GM18517 (cell line): ENCODE measurements at regions not wholly inside any gene's neighbourhood (a gene's known extent, or its start where the extent isn't known, plus 50 kb on each side); places are given as distances from the start of the nearest gene placed in this dataset.
"Not testable (repeated sequence)": the region's sequence is repeated elsewhere in the genome, so short reads cannot be mapped to it uniquely, and the experiment has no call there.

Source experiments
- ATAC-seq: cut with Tn5 transposase; IDR thresholded peaks from one replicate; pipeline ENCODE4 v1.9.1; 2021; ENCODE audit warnings: mild to moderate bottlenecking, moderate library complexity; ENCODE audit not compliant: unreplicated experiment

DNA sequence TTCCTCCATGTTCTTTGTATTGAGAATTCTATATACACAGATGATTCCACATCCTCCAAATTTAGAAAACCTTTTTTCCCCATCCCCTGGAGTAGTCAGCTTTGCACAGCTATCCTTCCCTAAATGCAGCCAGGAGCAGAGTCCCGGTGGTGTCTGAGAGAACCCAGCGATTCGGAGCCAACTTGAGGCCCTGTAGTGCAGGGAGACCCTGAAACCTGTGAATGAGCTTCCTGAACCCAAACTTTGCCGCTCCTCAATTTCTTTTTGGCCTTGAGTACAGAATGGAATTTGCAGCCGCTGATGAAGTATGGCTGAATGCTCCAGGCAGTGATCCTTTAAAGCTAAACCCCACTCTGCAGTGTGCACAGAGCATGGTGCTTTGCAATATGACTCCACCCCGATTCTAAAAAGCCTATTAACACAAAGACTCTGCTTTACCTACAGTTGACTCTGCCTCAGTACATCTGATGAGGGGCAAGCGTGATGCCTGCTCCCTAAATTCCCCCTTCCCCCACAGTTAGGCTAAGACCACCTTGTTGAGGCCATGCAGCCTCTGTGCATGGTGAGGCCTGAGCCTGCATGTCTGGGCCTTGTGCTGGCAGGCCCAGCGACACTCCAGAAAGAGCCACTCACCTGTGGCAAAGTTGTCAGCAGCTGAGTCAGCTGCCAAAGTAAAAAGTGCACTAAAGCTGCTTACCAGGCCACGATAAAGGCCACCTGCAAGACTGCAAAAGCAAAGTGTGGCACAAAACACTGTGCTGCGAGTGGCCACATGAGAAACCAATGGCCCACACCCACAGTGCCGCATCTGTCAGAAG lies 82.1 kb downstream of the PLEKHG1 start:
- no peak for ATAC-seq

DNA sequence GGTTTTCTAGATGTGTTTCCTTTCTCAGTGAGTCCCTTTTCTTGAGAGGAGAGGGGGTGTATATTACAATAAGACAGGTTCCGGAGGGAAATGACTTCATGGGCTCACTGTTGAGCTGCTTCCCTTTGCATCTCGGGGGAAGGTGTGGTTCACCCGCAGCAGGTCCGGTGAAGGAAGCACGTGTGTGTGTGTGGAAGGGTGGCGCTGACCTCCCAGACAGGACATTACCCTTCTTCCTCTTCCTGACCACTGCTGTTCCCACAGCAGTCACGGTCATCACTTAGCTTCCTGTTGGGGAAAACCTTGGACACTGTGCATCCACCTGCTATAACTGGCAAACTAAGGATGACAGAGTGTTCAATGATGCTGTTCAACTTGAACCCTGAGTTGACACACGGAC lies 83.6 kb downstream of the PLEKHG1 start:
- no peak for ATAC-seq

DNA sequence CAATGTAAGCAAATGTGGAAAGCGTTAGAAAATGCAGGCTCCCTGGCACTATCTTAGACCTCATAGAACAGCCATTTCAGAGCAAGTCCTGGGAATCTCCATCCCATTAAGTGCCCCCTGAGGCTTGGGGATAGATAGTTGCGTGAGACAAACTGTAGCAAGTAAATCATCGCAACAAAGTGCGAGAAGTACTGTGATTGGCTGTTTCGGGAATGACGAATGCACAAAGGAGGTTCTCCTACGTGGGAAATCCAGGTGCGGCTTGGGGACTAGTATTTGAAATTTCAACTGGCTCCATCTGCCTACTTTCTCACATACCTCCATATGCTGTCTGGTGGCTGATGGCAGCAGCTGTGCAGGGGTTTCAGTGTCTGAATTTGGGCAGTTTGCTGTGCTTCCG lies 84.5 kb downstream of the PLEKHG1 start:
- ATAC-seq, result no peak

DNA sequence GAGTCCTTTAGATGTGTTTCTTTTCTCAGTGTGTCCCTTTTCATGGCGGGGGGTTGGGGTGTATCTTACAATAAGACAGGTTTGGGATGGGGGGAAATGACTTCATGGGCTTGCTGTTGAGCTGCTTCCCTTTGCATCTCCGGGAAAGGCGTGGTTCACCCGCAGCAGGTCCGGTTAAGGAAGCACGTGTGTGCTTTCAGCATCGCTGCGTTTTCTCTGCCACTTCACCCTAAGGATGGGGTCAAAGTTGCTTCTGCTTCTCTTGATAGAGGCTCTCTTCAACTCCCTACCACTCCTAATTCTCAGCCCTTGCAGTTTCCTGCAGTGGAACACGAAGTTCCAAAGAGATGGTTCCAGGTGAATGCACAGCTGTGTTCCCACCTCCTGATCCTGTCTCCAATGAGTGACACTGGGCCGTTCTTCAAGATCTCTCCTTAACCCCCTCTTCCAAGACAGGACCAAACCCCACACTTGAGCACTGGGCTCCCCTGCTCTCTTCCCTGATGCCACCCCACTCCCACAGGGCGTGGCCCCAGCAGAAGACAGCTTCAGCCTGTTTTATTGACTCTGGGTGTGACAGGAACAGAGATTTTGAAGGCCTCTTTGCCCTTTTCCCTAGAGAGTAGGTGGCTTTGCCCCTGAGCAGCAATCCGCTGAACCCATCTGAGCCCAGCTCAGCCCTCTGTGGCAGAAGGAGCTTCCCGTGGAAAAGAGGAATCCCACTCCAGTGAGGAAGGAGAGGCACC lies 85.2 kb downstream of the PLEKHG1 start:
- ATAC-seq, result no peak

DNA sequence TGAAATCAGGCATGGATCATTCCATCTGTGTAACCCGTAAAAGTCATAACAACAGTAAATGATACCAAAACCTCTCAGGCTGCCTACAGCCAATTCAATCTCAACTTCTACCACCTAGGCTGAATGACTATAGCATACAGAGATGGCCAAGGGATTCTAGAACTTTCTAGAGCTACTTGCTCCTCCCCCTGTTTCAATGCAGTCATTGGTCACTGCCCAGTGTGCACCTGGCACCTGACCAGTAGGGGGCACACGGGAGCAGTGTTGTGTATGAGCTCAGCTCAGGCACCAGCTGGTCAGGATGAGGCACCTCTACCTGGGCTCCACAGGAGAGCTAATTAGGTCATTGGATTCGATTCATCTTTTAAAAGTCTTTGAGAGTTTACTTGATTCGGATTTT lies 86.2 kb downstream of the PLEKHG1 start:
- peak; percentile 67 for ATAC-seq

DNA sequence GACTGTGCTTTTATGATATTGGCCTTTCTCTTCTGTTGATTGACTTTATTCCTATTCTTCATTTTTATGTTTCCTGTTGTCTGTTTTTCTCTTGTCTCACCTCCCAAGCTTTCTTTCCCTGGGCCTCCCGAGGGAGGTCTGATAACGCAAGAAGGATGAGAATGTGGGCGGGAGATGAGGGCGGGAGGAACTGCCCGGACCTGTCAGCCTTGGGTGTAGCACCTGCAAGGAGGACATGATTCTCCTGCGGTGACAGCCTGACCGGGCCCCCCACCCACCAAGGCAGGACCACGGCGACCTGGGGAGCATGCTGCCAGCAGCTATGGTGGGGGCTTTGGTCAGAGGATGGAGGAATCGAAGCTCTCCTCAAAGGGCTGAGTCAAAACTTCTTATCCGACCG lies 86.9 kb downstream of the PLEKHG1 start:
- no peak for ATAC-seq

DNA sequence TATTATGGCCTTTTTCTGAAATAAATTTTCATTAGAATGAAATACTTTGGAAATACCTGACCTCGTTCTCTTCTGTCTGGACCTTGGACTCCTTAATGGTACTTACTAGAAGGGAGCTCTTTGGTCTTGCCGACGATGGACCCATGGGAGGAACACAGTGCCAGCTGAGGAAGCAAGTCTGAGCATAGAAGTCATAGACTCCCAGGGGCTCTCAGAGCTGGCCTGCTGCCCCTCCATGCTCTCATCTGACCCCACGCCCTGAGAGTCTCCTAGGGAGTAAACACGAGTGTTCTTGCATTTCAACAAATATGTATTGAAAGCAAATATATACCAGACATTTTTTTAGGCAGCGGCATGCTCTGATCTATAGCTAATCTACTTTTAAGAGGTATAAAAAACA lies 87.8 kb downstream of the PLEKHG1 start:
- ATAC-seq, result no peak

DNA sequence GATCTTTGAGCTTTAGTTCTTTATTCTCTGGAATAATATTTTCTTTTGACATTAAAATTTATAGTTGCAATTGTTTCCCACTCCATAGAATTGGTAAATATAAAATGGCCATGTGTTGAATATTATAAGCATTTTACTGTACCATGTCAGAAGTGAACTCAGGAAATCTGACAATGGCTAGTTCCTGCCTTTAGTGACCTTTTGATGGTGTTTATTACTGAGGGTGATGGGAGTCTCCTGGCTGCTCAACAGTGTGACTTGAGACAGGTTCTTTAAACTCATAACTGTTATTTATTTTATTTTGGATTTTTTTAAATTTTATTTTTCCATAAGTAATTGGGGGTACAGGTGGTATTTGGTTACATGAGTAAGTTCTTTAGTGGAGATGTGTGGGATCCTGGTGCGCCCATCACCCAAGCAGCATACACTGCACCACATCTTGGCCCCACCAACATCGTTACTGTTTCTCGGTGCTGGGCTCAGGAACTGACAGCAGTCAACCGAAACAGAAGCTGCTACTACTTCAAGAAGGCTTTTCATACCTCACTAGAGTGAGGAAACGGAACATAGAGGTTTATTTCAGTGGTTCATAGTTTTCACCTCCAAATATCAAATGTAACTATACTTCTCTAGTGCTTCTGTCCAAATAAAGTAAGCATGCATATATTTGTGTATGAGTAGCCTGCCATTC lies 90.4 kb downstream of the PLEKHG1 start:
- no peak for ATAC-seq

DNA sequence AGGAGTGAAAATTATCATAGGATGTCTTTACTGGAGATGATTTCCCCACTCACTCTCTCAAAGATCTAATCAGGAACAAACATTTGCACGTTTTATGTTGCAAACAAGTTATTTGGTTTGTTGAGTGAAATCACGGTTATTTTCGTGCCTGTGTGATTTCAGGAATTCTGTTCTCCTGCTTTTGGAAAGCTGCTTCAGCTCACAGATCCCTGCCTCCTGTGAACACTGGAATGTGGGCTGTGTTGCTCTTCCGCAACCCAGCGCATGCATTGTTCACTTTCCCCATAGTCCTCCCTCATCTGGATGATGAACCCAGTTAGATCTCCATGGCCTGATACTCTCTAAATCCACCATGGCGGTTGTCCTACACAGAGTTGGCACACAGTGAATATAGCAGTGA lies 91.0 kb downstream of the PLEKHG1 start:
- ATAC-seq, result no peak

DNA sequence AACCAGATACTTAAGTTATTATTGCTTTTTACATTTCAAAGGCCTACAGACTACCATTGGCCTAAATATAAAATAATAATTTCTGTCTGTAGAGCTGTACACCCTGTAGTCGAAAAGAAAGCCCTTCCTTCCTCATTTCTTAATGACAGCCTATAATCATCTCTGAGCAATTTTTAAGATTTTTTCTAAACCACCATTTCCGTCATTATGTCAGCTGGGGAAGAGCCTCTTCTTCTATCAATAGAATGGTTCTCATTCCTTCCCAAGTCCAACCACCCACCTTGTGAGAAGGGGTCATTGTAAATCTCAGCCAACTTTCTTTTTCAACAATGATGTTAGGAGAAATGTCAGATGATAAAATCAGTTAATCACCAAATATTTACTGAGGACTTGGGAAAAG lies 91.8 kb downstream of the PLEKHG1 start:
- ATAC-seq, result no peak

DNA sequence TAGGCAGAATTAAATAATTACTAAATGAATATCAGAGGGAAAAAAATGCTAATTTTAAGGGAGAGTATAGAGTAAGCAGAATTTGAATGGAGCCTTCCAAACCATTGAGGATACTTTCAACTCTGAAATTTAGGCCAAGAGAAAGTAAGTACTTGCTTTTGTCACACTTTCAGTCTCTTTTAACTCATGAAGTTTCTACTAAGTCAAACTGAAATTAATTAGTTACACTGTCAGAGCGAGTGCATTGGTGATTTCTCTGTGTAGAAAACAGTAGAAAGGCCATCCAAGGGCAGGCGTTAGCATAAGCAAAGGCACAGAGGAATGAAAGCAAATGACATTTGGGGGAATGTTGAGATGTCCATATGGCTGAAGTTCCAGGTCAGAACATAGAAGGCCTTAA lies 92.9 kb downstream of the PLEKHG1 start:
- ATAC-seq, result peak; percentile 90

DNA sequence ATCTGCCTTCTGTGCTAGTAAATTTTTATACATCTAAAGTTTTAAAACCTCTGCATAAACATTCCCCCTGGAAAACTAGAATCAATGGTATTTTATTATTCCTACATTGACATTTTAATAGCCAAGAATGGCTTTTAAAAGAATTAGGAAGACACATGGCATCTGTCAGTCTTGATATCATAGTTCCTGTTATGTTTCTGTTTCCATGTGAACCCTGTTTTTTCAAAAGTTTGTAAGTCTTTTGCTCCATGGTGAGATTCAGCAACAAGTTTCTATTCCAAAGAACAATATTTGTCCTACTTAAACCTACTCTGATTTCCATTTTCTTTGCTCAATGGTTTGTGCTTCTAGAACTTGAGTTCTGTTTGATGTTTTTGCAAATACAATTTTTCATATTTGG lies 95.2 kb downstream of the PLEKHG1 start:
- ATAC-seq, result no peak

DNA sequence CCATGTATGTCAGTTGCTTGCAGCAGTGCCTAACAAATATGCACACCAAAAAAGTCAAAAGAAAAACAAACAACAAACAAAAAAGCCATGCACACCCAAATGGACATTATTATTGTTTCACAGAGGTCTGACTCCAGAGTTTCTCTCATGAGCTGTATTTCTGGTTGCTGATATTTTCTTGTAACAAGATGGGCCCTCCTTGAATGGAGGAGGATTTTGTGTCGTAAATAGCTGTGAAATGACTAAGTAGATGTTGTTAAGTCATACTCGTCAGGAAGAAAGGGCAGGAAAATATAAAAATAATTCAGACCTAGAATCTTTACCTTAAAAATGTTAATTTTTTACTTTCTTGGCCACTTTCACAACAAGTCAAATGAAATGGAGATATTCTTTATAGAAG lies 96.0 kb downstream of the PLEKHG1 start:
- ATAC-seq, result no peak

DNA sequence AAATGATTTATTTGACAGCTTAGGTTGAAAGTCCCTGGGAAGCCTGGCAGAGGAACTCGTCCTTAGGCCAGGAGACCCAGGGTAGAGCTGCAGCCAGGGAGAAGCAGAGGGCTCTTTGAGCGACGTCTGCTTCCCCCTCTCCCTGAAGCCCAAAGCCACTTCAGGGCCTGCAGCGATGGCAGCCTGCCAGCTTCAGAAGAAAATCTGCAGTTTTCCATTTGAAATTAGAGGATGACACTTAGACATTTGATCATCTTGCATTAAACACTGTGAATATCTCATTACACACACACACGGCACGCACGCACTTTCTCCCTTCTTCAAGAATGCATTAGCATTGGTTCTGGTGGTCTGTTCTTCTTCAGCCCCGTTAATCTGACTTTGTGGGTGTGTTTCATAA lies 96.5 kb downstream of the PLEKHG1 start:
- no peak for ATAC-seq

DNA sequence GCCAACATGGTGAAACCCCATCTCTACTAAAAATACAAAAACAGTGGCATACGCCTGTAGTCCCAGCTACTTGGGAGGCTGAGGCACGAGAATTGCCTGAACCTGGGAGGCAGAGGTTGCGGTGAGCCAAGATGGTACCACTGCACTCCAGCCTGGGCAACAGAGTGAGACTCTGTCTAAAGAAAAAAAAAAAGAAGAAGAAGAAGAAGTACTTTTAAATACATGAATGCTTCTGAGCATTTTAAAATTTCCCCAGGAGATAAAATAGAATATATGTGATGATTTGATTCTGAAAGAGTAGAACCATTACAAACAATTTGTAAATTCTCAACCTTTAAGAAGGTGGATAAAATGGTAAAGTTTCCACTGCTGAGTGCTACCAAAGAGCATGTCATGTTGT lies 97.2 kb downstream of the PLEKHG1 start:
- ATAC-seq, result not testable (repeated sequence)

DNA sequence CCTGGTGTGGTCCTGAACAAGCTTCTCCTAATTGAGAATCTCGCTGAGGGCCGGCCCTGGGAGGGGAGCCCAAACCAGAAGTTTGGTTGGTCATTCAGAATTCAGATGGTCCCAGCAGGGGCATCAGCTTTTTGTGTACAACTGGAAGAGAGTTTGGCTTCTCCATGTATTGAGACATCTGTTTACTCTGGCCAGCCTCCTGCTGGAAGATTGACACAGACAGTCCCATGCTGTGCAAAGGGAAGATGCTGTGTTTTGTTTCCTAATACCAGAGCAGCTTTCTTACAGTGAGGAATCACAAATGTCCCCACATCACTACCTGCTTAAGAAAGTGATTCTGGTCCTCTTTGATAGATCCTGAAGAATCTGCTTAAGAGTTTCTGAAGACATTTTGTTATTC lies 97.8 kb downstream of the PLEKHG1 start:
- ATAC-seq, result no peak

DNA sequence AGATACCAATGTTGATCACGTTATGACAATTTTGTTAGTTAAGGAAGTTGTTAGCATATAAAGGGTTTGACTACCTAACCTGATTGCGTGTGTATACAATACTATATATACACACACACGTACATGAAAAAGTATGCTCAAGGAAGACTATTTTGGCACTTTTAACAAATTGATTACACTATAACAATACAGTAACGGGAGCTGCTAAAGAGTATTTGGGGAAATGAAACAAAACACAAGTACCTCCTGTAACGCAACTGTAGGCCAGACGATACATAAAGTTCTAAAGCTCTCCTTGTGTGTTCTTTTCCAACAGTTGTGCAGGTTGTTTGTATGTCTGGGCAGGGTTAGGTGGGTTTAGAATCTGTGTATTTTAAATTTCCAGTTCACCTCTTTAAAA lies 98.7 kb downstream of the PLEKHG1 start:
- no peak for ATAC-seq

DNA sequence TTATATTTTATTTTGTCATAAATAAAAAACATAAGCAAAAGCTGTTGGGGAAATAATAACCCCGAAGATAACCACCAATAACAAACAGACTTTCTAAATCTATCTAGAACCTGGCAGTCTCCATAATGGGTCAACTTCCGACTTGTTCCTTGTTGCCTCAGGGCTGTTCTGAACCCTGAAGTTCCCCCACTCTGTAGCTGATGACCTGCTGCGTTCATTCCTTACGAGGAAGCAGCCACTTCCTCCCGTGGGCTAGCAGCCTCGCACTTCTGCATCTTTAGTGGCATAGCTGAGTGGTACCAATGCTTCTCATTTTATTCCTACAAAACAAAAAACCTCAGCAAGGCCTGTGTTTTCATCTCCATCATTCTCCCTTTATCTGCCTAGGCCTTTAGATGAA lies 103.0 kb downstream of the PLEKHG1 start:
- no peak for ATAC-seq

DNA sequence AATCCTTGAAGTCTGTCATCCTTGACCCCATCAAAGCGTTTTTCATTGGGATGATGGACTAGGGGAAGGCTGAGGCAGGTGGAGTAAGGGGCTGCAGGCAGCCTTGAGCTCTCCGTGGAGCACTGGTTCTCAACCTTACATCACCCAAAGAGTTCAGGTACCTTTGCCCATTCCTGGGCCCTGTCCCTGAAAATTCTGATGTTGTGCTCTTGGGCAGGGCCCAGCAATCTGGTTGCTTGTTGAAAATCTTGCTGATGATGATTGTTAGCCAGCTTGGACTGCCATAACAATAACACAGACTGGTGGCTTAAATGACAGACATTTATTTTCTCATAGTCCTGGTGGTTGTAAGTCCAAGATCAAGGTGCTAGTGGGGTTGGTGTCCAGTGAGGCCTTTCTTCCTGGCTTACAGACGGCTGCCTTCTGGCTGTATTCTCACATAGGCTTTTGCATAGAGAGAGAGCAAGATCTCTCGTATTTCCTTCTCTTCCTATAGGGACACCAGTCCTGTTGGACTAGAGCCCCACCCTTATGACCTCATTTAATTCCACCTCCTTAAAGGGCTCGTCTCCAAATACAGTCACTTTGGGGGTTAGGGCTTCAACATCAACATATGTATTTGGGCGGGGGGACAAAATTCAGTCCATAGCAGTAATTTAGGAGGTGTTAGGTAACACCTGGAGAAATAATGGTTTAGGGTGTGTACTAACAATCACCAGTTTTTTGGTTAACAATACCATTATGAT lies 104.9 kb downstream of the PLEKHG1 start:
- ATAC-seq, result no peak

DNA sequence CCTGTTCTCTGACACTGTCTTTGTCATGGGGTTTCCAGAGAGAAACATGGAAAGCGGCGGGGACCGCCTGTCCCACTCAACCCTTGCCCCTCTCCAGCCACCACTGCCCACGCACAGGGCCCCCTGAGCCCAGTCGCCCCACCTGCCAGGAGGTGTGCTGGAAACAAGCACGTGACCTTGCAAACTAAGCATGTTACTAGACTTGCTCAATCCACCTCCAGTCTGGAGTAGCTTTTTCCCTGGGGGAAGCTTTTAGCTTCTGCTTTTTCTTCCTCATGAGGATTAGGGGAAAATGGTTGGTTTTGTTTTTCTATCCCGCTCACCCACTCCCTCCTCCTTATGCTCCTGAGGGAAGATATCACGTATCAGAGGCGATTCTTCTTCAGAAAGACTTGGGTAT lies 105.7 kb downstream of the PLEKHG1 start:
- no peak for ATAC-seq

DNA sequence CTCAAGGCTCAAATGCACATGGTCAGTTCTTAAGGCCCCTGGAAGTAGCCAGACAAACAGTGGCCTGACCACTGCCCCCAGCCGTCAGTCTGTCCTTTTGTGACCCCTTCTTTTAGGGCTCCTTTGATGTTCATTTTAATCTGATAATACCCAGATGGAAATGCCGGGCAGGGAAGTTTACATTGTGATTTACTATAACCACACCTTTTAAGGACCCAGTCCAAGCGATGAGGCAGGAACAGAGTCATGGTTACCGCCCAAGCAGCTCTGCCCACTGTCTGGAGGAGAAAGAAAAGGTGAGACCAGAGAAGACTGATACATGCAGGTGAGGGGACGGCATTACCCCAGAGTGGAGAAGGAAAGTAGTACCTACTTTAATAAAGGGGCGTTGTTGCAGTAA lies 110.6 kb downstream of the PLEKHG1 start:
- no peak for ATAC-seq
